B cell (primary cell): ENCODE measurements at regions not wholly inside any gene's neighbourhood (a gene's known extent, or its start where the extent isn't known, plus 50 kb on each side); places are given as distances from the start of the nearest gene placed in this dataset.
"Not testable (repeated sequence)": the region's sequence is repeated elsewhere in the genome, so short reads cannot be mapped to it uniquely, and the experiment has no call there.

ENCODE experiments used
- ATAC-seq: fragments of 200-7000 bp; cut with Tn5 transposase; one replicate; pipeline ENCODE4 v1.10.0; 2021; ENCODE audit warnings: low read depth, mild to moderate bottlenecking, moderate number of reproducible peaks, moderate library complexity
- CTCF ChIA-PET: fragments of 350-600 bp; sonication (Branson Sonifier 250); formaldehyde crosslinking; loops from one replicate; lab custom pipeline; 2021; ENCODE audit warnings: antibody characterized with exemption, inconsistent platforms; lab: Charles Lee
- POLR2A ChIA-PET: fragments of 350-600 bp; sonication (Branson Sonifier 250); formaldehyde crosslinking; loops from one replicate; lab custom pipeline; 2021; ENCODE audit warnings: antibody characterized with exemption; lab: Charles Lee
- DNase-seq: peaks from one replicate; pipeline ENCODE4 v3.0.0; 2013
- H2AFZ ChIP-seq: 2 replicates; pipeline ENCODE4 v1.6.1; 2012; ENCODE audit warnings: mild to moderate bottlenecking, low read depth, low read length; ENCODE audit not compliant: insufficient read depth, poor library complexity, severe bottlenecking
- H3K27ac ChIP-seq, 2 donors: 1 replicate in 1 of 2; 2 replicates in 1 of 2; pipeline ENCODE4 v1.5.1; 2012 to 2013; ENCODE audit warnings: low read length in 2 of 2, mild to moderate bottlenecking in 2 of 2, moderate library complexity in 1 of 2
- H3K27me3 ChIP-seq, 4 experiments: fragments of 200-600 bp in 1 of 4; sonication (generic) in 1 of 4; replicated peaks in 1 of 4; 1 replicate in 2 of 4; 2 replicates in 2 of 4; pipeline versions ENCODE4 v1.6.1 to v1.7.0; 2013 to 2016; ENCODE audit warnings: low read length in 3 of 4, mild to moderate bottlenecking in 2 of 4, mixed read lengths in 1 of 4, moderate library complexity in 1 of 4; ENCODE audit not compliant: insufficient read depth in 4 of 4, control insufficient read depth in 3 of 4; ENCODE audit errors: control extremely low read depth in 1 of 4
- H3K36me3 ChIP-seq, 2 experiments: replicated peaks in 1 of 2; 1 replicate in 1 of 2; 2 replicates in 1 of 2; pipeline versions ENCODE4 v1.6.1 to v1.7.1; 2013; ENCODE audit warnings: low read length in 1 of 2; ENCODE audit not compliant: insufficient read depth in 2 of 2, control insufficient read depth in 1 of 2; ENCODE audit errors: control extremely low read depth in 1 of 2, extremely low read depth in 1 of 2
- H3K4me1 ChIP-seq, 2 donors: fragments of 200-600 bp in 1 of 2; sonication (generic) in 1 of 2; 1 replicate in 1 of 2; 2 replicates in 1 of 2; pipeline versions ENCODE4 v1.5.1 to v1.6.1; 2013 to 2017; ENCODE audit warnings: low read length in 2 of 2; ENCODE audit not compliant: control insufficient read depth in 2 of 2, insufficient read depth in 2 of 2
- H3K4me2 ChIP-seq: replicated peaks from 2 replicates; pipeline ENCODE3; 2012; ENCODE audit warnings: mild to moderate bottlenecking, low read depth, low read length; ENCODE audit not compliant: poor library complexity, severe bottlenecking
- H3K4me3 ChIP-seq, 5 experiments: fragments of 200-600 bp in 1 of 5; sonication (generic) in 1 of 5; 1 replicate in 3 of 5; 2 replicates in 2 of 5; pipeline versions ENCODE4 v1.5.1 to v1.7.0; 2011 to 2016; ENCODE audit warnings: low read length in 4 of 5, mild to moderate bottlenecking in 4 of 5, low read depth in 2 of 5, control low read depth in 1 of 5, moderate library complexity in 1 of 5; ENCODE audit not compliant: insufficient read depth in 1 of 5; ENCODE audit errors: control extremely low read depth in 1 of 5, extremely low read depth in 1 of 5
- H3K79me2 ChIP-seq: fragments of 200-600 bp; sonication (generic); one replicate; pipeline ENCODE4 v1.6.0; 2016; ENCODE audit warnings: low read length; ENCODE audit not compliant: control insufficient read depth, insufficient read depth
- H3K9ac ChIP-seq: fragments of 200-600 bp; sonication (generic); 2 replicates; pipeline ENCODE4 v1.6.1; 2017; ENCODE audit warnings: mild to moderate bottlenecking, low read length, moderate library complexity
- H3K9me3 ChIP-seq, 3 donors: one replicate each; pipeline versions ENCODE4 v1.6.1 to v1.7.1; 2013; ENCODE audit warnings: low read length in 2 of 3; ENCODE audit not compliant: control insufficient read depth in 2 of 3, insufficient read depth in 1 of 3; ENCODE audit errors: control extremely low read depth in 1 of 3
- H4K20me1 ChIP-seq: 2 replicates; pipeline ENCODE4 v1.6.0; 2012; ENCODE audit warnings: mild to moderate bottlenecking, low read length; ENCODE audit not compliant: insufficient read depth, control insufficient read depth, poor library complexity, severe bottlenecking
- H3K27ac Mint-ChIP-seq: one replicate; pipeline ENCODE4 v1.8.0; 2021; ENCODE audit warnings: mixed read lengths
- H3K27me3 Mint-ChIP-seq: one replicate; pipeline ENCODE4 v1.8.0; 2021; ENCODE audit warnings: mixed read lengths
- H3K4me1 Mint-ChIP-seq: one replicate; pipeline ENCODE4 v1.8.0; 2021; ENCODE audit warnings: mixed read lengths
- H3K4me3 Mint-ChIP-seq: one replicate; pipeline ENCODE4 v1.8.0; 2021; ENCODE audit warnings: mixed read lengths
- H3K9me3 Mint-ChIP-seq: one replicate; pipeline ENCODE4 v1.8.0; 2022; ENCODE audit warnings: mixed read lengths; ENCODE audit not compliant: insufficient read depth
- CTCF ChIP-seq: fragments of 200-600 bp; IDR thresholded peaks from one replicate; pipeline ENCODE4 v1.8.0; 2022; ENCODE audit warnings: antibody characterized with exemption, mild to moderate bottlenecking
- EZH2 ChIP-seq: IDR thresholded peaks from 2 replicates; pipeline ENCODE4 v1.6.1; 2012; ENCODE audit warnings: borderline replicate concordance, low read depth, mild to moderate bottlenecking, moderate library complexity, low read length; ENCODE audit not compliant: insufficient read depth, poor library complexity, severe bottlenecking
- WGBS: methylation state at CpG from one replicate; pipeline ENCODE4 v1.1.5; 2013; ENCODE audit warnings: missing lambda C conversion rate; ENCODE audit not compliant: insufficient coverage; 5-methylcytosine and 5-hydroxymethylcytosine counted together
- intact Hi-C: fragments of 100-400 bp; cut with micrococcal nuclease; formaldehyde crosslinking; loops from one replicate; pipeline ENCODE4 v1.10.0; 2022

- Histone ChIP-seq H3K4me1 (no peaks in the 10 kb centered on the region), H3K79me2 (no peaks in the 10 kb centered on the region), H3K27me3 (no peaks in the 10 kb centered on the region), H2AFZ (no peak overlapping the region), H3K9ac (no peak overlapping the region), H3K4me2 (no peak overlapping the region), H3K27ac (no peak overlapping the region), H3K4me3 (no peak overlapping the region), H4K20me1 (no peaks in the 10 kb centered on the region), H3K9me3 (no peaks in the 10 kb centered on the region), H3K36me3 (no peaks in the 10 kb centered on the region)
- POLR2A ChIA-PET: no interaction called here
- no CpG with 5 or more reads among the region's 5 CpGs for WGBS
- DNase-seq: no peak
- no peaks in the 10 kb centered on the region for H3K4me1 Mint-ChIP-seq
- H3K27me3 Mint-ChIP-seq: no peaks in the 10 kb centered on the region
- no peak overlapping the region for H3K4me3 Mint-ChIP-seq
- ATAC-seq: no peak
- TF ChIP-seq CTCF: no peak
- TF ChIP-seq EZH2: no peak
- intact Hi-C loops: no loop called here
- H3K27ac Mint-ChIP-seq: no peak overlapping the region
- no peaks in the 10 kb centered on the region for H3K9me3 Mint-ChIP-seq
- CTCF ChIA-PET: no interaction called here
These were observed 273.7 kb upstream of the USP9Y start for GRCh38 chrY:12427361-12427760.

GRCh38 chrY:12431546-12431945, 269.5 kb upstream of the USP9Y start:
- no peak overlapping the region for H3K4me3 Mint-ChIP-seq
- H3K27ac Mint-ChIP-seq: no peak overlapping the region
- no peaks in the 10 kb centered on the region for H3K4me1 Mint-ChIP-seq
- Histone ChIP-seq H4K20me1 (no peaks in the 10 kb centered on the region), H3K4me3 (no peak overlapping the region), H2AFZ (no peak overlapping the region), H3K9ac (no peak overlapping the region), H3K36me3 (no peaks in the 10 kb centered on the region), H3K9me3 (no peaks in the 10 kb centered on the region), H3K79me2 (no peaks in the 10 kb centered on the region), H3K4me1 (no peaks in the 10 kb centered on the region), H3K4me2 (no peak overlapping the region), H3K27me3 (no peaks in the 10 kb centered on the region), H3K27ac (no peak overlapping the region)
- ATAC-seq (no peak), DNase-seq (no peak)
- intact Hi-C loops: no loop called here
- no peak for TF ChIP-seq EZH2
- TF ChIP-seq CTCF: no peak
- H3K9me3 Mint-ChIP-seq: no peaks in the 10 kb centered on the region
- ChIA-PET POLR2A (no interaction called here), CTCF (no interaction called here)
- WGBS: 20% methylated on average over 1 of the region's 6 CpGs
- no peaks in the 10 kb centered on the region for H3K27me3 Mint-ChIP-seq

GRCh38 chrY:12438823-12439222, 262.2 kb upstream of the USP9Y start:
- H3K4me1 ChIP-seq, H3K79me2 ChIP-seq, CTCF ChIA-PET, H4K20me1 ChIP-seq, H3K36me3 ChIP-seq, H3K4me2 ChIP-seq, intact Hi-C loops, H3K9me3 ChIP-seq, ATAC-seq, H2AFZ ChIP-seq, H3K27me3 ChIP-seq, H3K9ac ChIP-seq, H3K27ac ChIP-seq, H3K4me3 Mint-ChIP-seq, POLR2A ChIA-PET, H3K27ac Mint-ChIP-seq, DNase-seq, H3K9me3 Mint-ChIP-seq, H3K4me1 Mint-ChIP-seq, H3K4me3 ChIP-seq, H3K27me3 Mint-ChIP-seq: not testable (repeated sequence)
- no CpG with 5 or more reads among the region's 6 CpGs for WGBS
